H1 (cell line): ENCODE measurements at regions not wholly inside any gene's neighbourhood (a gene's known extent, or its start where the extent isn't known, plus 50 kb on each side); places are given as distances from the start of the nearest gene placed in this dataset.

Experiments used
- CTCF ChIA-PET: fragments of 300-600 bp; sonication (Branson Sonifier 250); formaldehyde crosslinking; loops from one replicate; lab custom pipeline; 2021; ENCODE audit not compliant: partially characterized antibody; lab: Charles Lee
- POLR2A ChIA-PET: fragments of 300-600 bp; sonication (Branson Sonifier 250); formaldehyde crosslinking; loops from one replicate; lab custom pipeline; 2021; ENCODE audit warnings: inconsistent platforms; ENCODE audit not compliant: partially characterized antibody; lab: Charles Lee
- DNase-seq, 2 experiments: peaks; one replicate each; pipeline versions ENCODE4 v3.0.0 to v3.0.0-alpha.2; 2010 to 2022; ENCODE audit warnings: low spot score in 2 of 2, low read depth in 1 of 2, mixed read lengths in 1 of 2
- FAIRE-seq: peaks from 2 replicates; lab custom pipeline; 2011; peaks lifted over from hg19 to GRCh38; lab: Jason Lieb, UNC
- H2AFZ ChIP-seq: 2 replicates; pipeline ENCODE4 v1.8.1; 2012; ENCODE audit warnings: low read length, inconsistent platforms
- H2AK5ac ChIP-seq: 2 replicates; pipeline ENCODE4 v1.6.1; 2013; ENCODE audit warnings: low read depth, low read length
- H2BK120ac ChIP-seq: replicated peaks from 2 replicates; pipeline ENCODE3; 2013; ENCODE audit warnings: low read depth, low read length, inconsistent platforms
- H2BK12ac ChIP-seq: 2 replicates; pipeline ENCODE4 v1.6.1; 2013; ENCODE audit warnings: low read depth, low read length
- H2BK15ac ChIP-seq: 2 replicates; pipeline ENCODE4 v1.6.1; 2013; ENCODE audit warnings: low read length
- H2BK20ac ChIP-seq: 2 replicates; pipeline ENCODE4 v1.6.1; 2013; ENCODE audit warnings: low read length
- H2BK5ac ChIP-seq: 2 replicates; pipeline ENCODE4 v1.6.1; 2013; ENCODE audit warnings: low read depth, low read length
- H3K14ac ChIP-seq: 2 replicates; pipeline ENCODE4 v1.6.1; 2013; ENCODE audit warnings: inconsistent platforms; ENCODE audit not compliant: insufficient read length
- H3K18ac ChIP-seq: 2 replicates; pipeline ENCODE4 v1.6.1; 2013; ENCODE audit warnings: low read length; ENCODE audit errors: extremely low read depth
- H3K23ac ChIP-seq: 2 replicates; pipeline ENCODE4 v1.6.1; 2013; ENCODE audit warnings: inconsistent platforms; ENCODE audit not compliant: insufficient read length
- H3K23me2 ChIP-seq: 2 replicates; pipeline ENCODE4 v1.6.1; 2013; ENCODE audit warnings: low read depth, low read length
- H3K27ac ChIP-seq: 2 replicates; pipeline ENCODE4 v1.6.1; 2011; ENCODE audit warnings: low read depth, low read length, inconsistent platforms
- H3K27me3 ChIP-seq, 4 experiments: replicated peaks in 1 of 4; 1 replicate in 1 of 4; 2 replicates in 3 of 4; pipeline versions ENCODE4 v1.6.1 to v1.8.1; 2011 to 2013; ENCODE audit warnings: low read length in 3 of 4, mild to moderate bottlenecking in 3 of 4, inconsistent platforms in 2 of 4, mixed read lengths in 2 of 4, moderate library complexity in 1 of 4; ENCODE audit not compliant: control insufficient read depth in 3 of 4, insufficient read depth in 3 of 4; ENCODE audit errors: extremely low read depth in 1 of 4
- H3K36me3 ChIP-seq, 4 experiments: 2 replicates each; pipeline versions ENCODE4 v1.6.1 to v1.8.1; 2011 to 2013; ENCODE audit warnings: mild to moderate bottlenecking in 4 of 4, low read length in 3 of 4, moderate library complexity in 2 of 4, control low read depth in 1 of 4, inconsistent platforms in 1 of 4; ENCODE audit not compliant: insufficient read depth in 4 of 4, control insufficient read depth in 2 of 4
- H3K4ac ChIP-seq: replicated peaks from 2 replicates; pipeline ENCODE3; 2013; ENCODE audit warnings: low read length, low read depth, mixed read lengths, inconsistent platforms; ENCODE audit not compliant: insufficient read length
- H3K4me1 ChIP-seq, 4 experiments: replicated peaks in 1 of 4; 1 replicate in 1 of 4; 2 replicates in 3 of 4; pipeline versions ENCODE4 v1.6.1 to v1.8.1; 2011 to 2013; ENCODE audit warnings: low read length in 3 of 4, inconsistent platforms in 2 of 4, mixed read lengths in 1 of 4; ENCODE audit not compliant: insufficient read depth in 4 of 4, control insufficient read depth in 3 of 4
- H3K4me2 ChIP-seq, 2 experiments: 2 replicates each; pipeline versions ENCODE4 v1.6.1 to v1.8.1; 2011 to 2013; ENCODE audit warnings: low read depth in 2 of 2, low read length in 2 of 2, control low read depth in 1 of 2, inconsistent platforms in 1 of 2, mild to moderate bottlenecking in 1 of 2; ENCODE audit not compliant: insufficient read depth in 1 of 2
- H3K4me3 ChIP-seq, 4 experiments: fragments of 200-600, 300-600 bp in 1 of 4; sonication (generic), shearing (Covaris generic), sonication (Bioruptor Twin) in 1 of 4; 2 replicates each; pipeline versions ENCODE4 v1.5.1 to v1.8.1; 2011 to 2016; ENCODE audit warnings: low read length in 4 of 4, low read depth in 3 of 4, control low read depth in 2 of 4, inconsistent platforms in 2 of 4, mild to moderate bottlenecking in 2 of 4, mixed read lengths in 1 of 4, moderate library complexity in 1 of 4; ENCODE audit not compliant: insufficient read depth in 2 of 4; ENCODE audit errors: extremely low read depth in 1 of 4
- H3K56ac ChIP-seq: replicated peaks from 2 replicates; pipeline ENCODE3; 2013; ENCODE audit warnings: low read depth, mild to moderate bottlenecking, mixed read lengths, low read length, inconsistent platforms; ENCODE audit not compliant: insufficient read length
- H3K79me1 ChIP-seq: 2 replicates; pipeline ENCODE4 v1.6.1; 2013; ENCODE audit warnings: low read depth, low read length, control low read depth
- H3K79me2 ChIP-seq, 2 experiments: 2 replicates each; pipeline versions ENCODE4 v1.6.1 to v1.8.1; 2012 to 2013; ENCODE audit warnings: low read length in 2 of 2, mild to moderate bottlenecking in 2 of 2, inconsistent platforms in 1 of 2; ENCODE audit not compliant: insufficient read depth in 2 of 2, control insufficient read depth in 1 of 2
- H3K9ac ChIP-seq, 4 experiments: replicated peaks in 1 of 4; 1 replicate in 1 of 4; 2 replicates in 3 of 4; pipeline versions ENCODE4 v1.6.1 to v1.8.1; 2011 to 2013; ENCODE audit warnings: low read depth in 3 of 4, low read length in 3 of 4, control low read depth in 2 of 4, mild to moderate bottlenecking in 2 of 4, moderate library complexity in 2 of 4, inconsistent platforms in 1 of 4; ENCODE audit errors: extremely low read depth in 1 of 4
- H3K9me3 ChIP-seq, 2 experiments: 2 replicates each; pipeline versions ENCODE4 v1.6.1 to v1.8.1; 2012 to 2013; ENCODE audit warnings: mild to moderate bottlenecking in 2 of 2, moderate library complexity in 2 of 2, control low read depth in 1 of 2, inconsistent platforms in 1 of 2, low read depth in 1 of 2, low read length in 1 of 2, mixed read lengths in 1 of 2; ENCODE audit not compliant: insufficient read depth in 2 of 2
- H4K20me1 ChIP-seq, 2 experiments: replicated peaks in 1 of 2; 2 replicates each; pipeline versions ENCODE3 to v1.8.1; 2011 to 2013; ENCODE audit warnings: inconsistent platforms in 2 of 2, low read length in 2 of 2, mild to moderate bottlenecking in 1 of 2; ENCODE audit not compliant: insufficient read depth in 2 of 2, control insufficient read depth in 1 of 2
- H4K5ac ChIP-seq: 2 replicates; pipeline ENCODE4 v1.6.1; 2013; ENCODE audit warnings: low read length, low read depth, mixed read lengths, inconsistent platforms; ENCODE audit not compliant: insufficient read length
- H4K8ac ChIP-seq: 2 replicates; pipeline ENCODE4 v1.8.0; 2013; ENCODE audit warnings: mild to moderate bottlenecking, moderate library complexity, low read length, inconsistent platforms; ENCODE audit not compliant: insufficient read depth; ENCODE audit errors: extremely low read depth
- H4K91ac ChIP-seq: replicated peaks from 2 replicates; pipeline ENCODE3; 2013; ENCODE audit warnings: low read length, mixed read lengths, inconsistent platforms; ENCODE audit not compliant: insufficient read length
- ATF2 ChIP-seq: IDR thresholded peaks from 2 replicates; pipeline ENCODE4 v1.6.1; 2012; ENCODE audit warnings: low read length, inconsistent platforms
- CREB1 ChIP-seq: IDR thresholded peaks from 2 replicates; pipeline ENCODE4 v1.6.1; 2012; ENCODE audit warnings: inconsistent platforms
- EGR1 ChIP-seq: IDR thresholded peaks from 2 replicates; pipeline ENCODE4 v1.6.1; 2011; ENCODE audit warnings: low read depth, low read length, borderline replicate concordance
- HDAC2 ChIP-seq, 2 experiments: fragments of 300-600 bp in 1 of 2; sonication (generic) in 1 of 2; IDR thresholded peaks; 2 replicates each; pipeline ENCODE4 v1.6.1; 2011 to 2012; ENCODE audit warnings: low read depth in 2 of 2, low read length in 2 of 2, mild to moderate bottlenecking in 2 of 2, moderate library complexity in 2 of 2, borderline replicate concordance in 1 of 2, inconsistent platforms in 1 of 2
- KDM5A ChIP-seq: fragments of 200-600 bp; IDR thresholded peaks from 2 replicates; pipeline ENCODE4 v1.7.1; 2012; ENCODE audit warnings: mild to moderate bottlenecking, low read length, inconsistent platforms, mixed read lengths
- MAFK ChIP-seq: IDR thresholded peaks from 2 replicates; pipeline ENCODE4 v1.6.1; 2012; ENCODE audit warnings: low read depth, mild to moderate bottlenecking, improper control_type of control experiment, low read length
- SP2 ChIP-seq: IDR thresholded peaks from 2 replicates; pipeline ENCODE4 v1.6.1; 2012; ENCODE audit warnings: mild to moderate bottlenecking, low read length, inconsistent platforms
- SUZ12 ChIP-seq: fragments of 200-600 bp; sonication (generic); IDR thresholded peaks from 2 replicates; pipeline ENCODE4 v1.6.1; 2012; ENCODE audit warnings: mild to moderate bottlenecking, inconsistent platforms, low read length, moderate library complexity, mixed read lengths
- TAF1 ChIP-seq: IDR thresholded peaks from 2 replicates; pipeline ENCODE4 v1.6.1; 2011; ENCODE audit warnings: mild to moderate bottlenecking, low read depth, low read length
- TAF7 ChIP-seq: optimal IDR thresholded peaks from 2 replicates; pipeline ENCODE3; 2011; ENCODE audit warnings: low read depth, mild to moderate bottlenecking, inconsistent platforms, low read length, moderate library complexity, borderline replicate concordance
- TBP ChIP-seq: IDR thresholded peaks from 2 replicates; pipeline ENCODE4 v1.6.1; 2011; ENCODE audit warnings: low read depth, low read length, improper control_type of control experiment
- ZNF274 ChIP-seq: IDR thresholded peaks from 2 replicates; pipeline ENCODE4 v1.7.0; 2012; ENCODE audit warnings: low read length, borderline replicate concordance; ENCODE audit errors: extremely low read depth
- WGBS, 2 experiments: shearing (Covaris generic) in 1 of 2; methylation state at CpG; one replicate each; pipeline versions ENCODE4 v1.1.6 to v1.1.7; 2013 to 2015; ENCODE audit warnings: low lambda C conversion rate in 2 of 2, mixed read lengths in 2 of 2, inconsistent platforms in 1 of 2, low coverage in 1 of 2, missing lambda C conversion rate in 1 of 2; ENCODE audit not compliant: insufficient replicate concordance in 2 of 2, insufficient coverage in 1 of 2, insufficient read length in 1 of 2; ENCODE audit errors: extremely low coverage in 1 of 2, missing lambda C conversion rate in 1 of 2; 5-methylcytosine and 5-hydroxymethylcytosine counted together

GRCh38 chr3:107242579-107242978, 134.7 kb upstream of the CCDC54 start:
- H4K8ac ChIP-seq, result no peak overlapping the region
- H3K79me1 ChIP-seq, result no peaks in the 10 kb centered on the region
- H2AFZ ChIP-seq, result no peak overlapping the region
- no peaks in the 10 kb centered on the region for H3K9me3 ChIP-seq
- H2BK15ac ChIP-seq, result no peak overlapping the region
- no peak overlapping the region for H2AK5ac ChIP-seq
- H4K5ac ChIP-seq, result no peak overlapping the region
- H3K18ac ChIP-seq, result no peak overlapping the region
- 86% methylated on average over 8 of the region's 8 CpGs; no CpG with 5 or more reads in 1 of the 2 experiments for WGBS, 2 experiments
- peaks cover 0 to 8% (median 4%) of the 10 kb centered on the region in 4 experiments; a peak in 4 of 7 replicates for H3K27me3 ChIP-seq
- POLR2A ChIA-PET, result no interaction called here
- H3K14ac ChIP-seq, result no peak overlapping the region
- H2BK12ac ChIP-seq, result no peak overlapping the region
- no peak overlapping the region for H3K4ac ChIP-seq
- H3K27ac ChIP-seq, result no peak overlapping the region
- H4K91ac ChIP-seq, result no peak overlapping the region
- H4K20me1 ChIP-seq, result peaks cover 0 to 2% of the 10 kb centered on the region in 2 experiments
- H3K56ac ChIP-seq, result no peak overlapping the region
- no peaks in the 10 kb centered on the region for H3K79me2 ChIP-seq
- DNase-seq (no peak), FAIRE-seq (no peak)
- H3K4me3 ChIP-seq, result no peak overlapping the region
- H3K9ac ChIP-seq, result no peak overlapping the region
- H2BK120ac ChIP-seq, result no peak overlapping the region
- H3K36me3 ChIP-seq, result no peaks in the 10 kb centered on the region
- no peak overlapping the region for H3K23ac ChIP-seq
- TF ChIP-seq HDAC2 (IDR thresholded peaks at IDR 0.05; ENCODE audit: borderline replicate concordance in 1 of 2, low read depth in 2 of 2, low read length in 2 of 2), result no peak
- TF ChIP-seq TBP, result no peak
- no peak for TF ChIP-seq KDM5A
- TF ChIP-seq TAF7, result no peak
- TF ChIP-seq CREB1, result no peak
- TF ChIP-seq MAFK, result no peak
- TF ChIP-seq SUZ12, result no peak
- TF ChIP-seq ZNF274, result no peak
- no peak for TF ChIP-seq SP2
- no peak for TF ChIP-seq ATF2
- no peak for TF ChIP-seq TAF1
- TF ChIP-seq EGR1, result no peak
- CTCF ChIA-PET, result no interaction called here
- peaks cover 9% of the 10 kb centered on the region for H3K23me2 ChIP-seq
- no peak overlapping the region for H2BK5ac ChIP-seq
- no peak overlapping the region for H2BK20ac ChIP-seq
- H3K4me1 ChIP-seq, result no peaks in the 10 kb centered on the region; a peak in 1 of 7 replicates
- no peak overlapping the region for H3K4me2 ChIP-seq
